Nephron progenitor cell (in vitro differentiated cells): ENCODE measurements at regions not wholly inside any gene's neighbourhood (a gene's known extent, or its start where the extent isn't known, plus 50 kb on each side); places are given as distances from the start of the nearest gene placed in this dataset.
A peak's percentile ranks its signal among the peaks of the same experiment; 100 is the strongest.

Experiments
- DNase-seq: peaks from one replicate; pipeline ENCODE4 v3.0.0; 2021
- H3K27ac Mint-ChIP-seq: 2 replicates; pipeline ENCODE4 v1.8.0; 2021; ENCODE audit warnings: mild to moderate bottlenecking, moderate library complexity, mixed read lengths
- H3K27me3 Mint-ChIP-seq: 2 replicates; pipeline ENCODE4 v1.8.0; 2021; ENCODE audit warnings: mild to moderate bottlenecking, low read depth, mixed read lengths; ENCODE audit not compliant: poor library complexity
- H3K36me3 Mint-ChIP-seq: 2 replicates; pipeline ENCODE4 v1.8.0; 2021; ENCODE audit warnings: low read depth, mixed read lengths
- H3K4me1 Mint-ChIP-seq: 2 replicates; pipeline ENCODE4 v1.8.0; 2021; ENCODE audit warnings: mixed read lengths
- H3K4me3 Mint-ChIP-seq: 2 replicates; pipeline ENCODE4 v1.8.0; 2021; ENCODE audit warnings: mild to moderate bottlenecking, moderate library complexity, mixed read lengths
- H3K9me3 Mint-ChIP-seq: 2 replicates; pipeline ENCODE4 v1.8.0; 2021; ENCODE audit warnings: mild to moderate bottlenecking, moderate library complexity, mixed read lengths
- CTCF ChIP-seq: fragments of 200-600 bp; sonication (generic); IDR thresholded peaks from 2 replicates; pipeline ENCODE4 v1.5.0; 2021; ENCODE audit warnings: antibody characterized with exemption

GRCh38 chr18:51385270-51385669, 187.8 kb upstream of the MEX3C start:
- Mint-ChIP-seq H3K27ac (no peak overlapping the region), H3K9me3 (no peaks in the 10 kb centered on the region), H3K4me3 (no peak overlapping the region), H3K27me3 (peaks cover 2% of the 10 kb centered on the region), H3K4me1 (no peaks in the 10 kb centered on the region), H3K36me3 (no peaks in the 10 kb centered on the region)
- no peak for TF ChIP-seq CTCF
- DNase-seq: no peak

- Mint-ChIP-seq H3K27me3 (peaks cover 3% of the 10 kb centered on the region), H3K4me3 (no peak overlapping the region), H3K36me3 (no peaks in the 10 kb centered on the region), H3K9me3 (peaks cover 7% of the 10 kb centered on the region), H3K27ac (no peak overlapping the region), H3K4me1 (no peaks in the 10 kb centered on the region)
- TF ChIP-seq CTCF: no peak
- DNase-seq: no peak
These were observed 193.2 kb upstream of the MEX3C start for GRCh38 chr18:51390702-51391101.

GRCh38 chr18:51391215-51391614, 193.7 kb upstream of the MEX3C start:
- H3K27ac Mint-ChIP-seq: no peak overlapping the region
- H3K27me3 Mint-ChIP-seq: peaks cover 3% of the 10 kb centered on the region
- DNase-seq: no peak
- H3K9me3 Mint-ChIP-seq: peaks cover 7% of the 10 kb centered on the region
- H3K4me1 Mint-ChIP-seq: no peaks in the 10 kb centered on the region
- H3K4me3 Mint-ChIP-seq: no peak overlapping the region
- TF ChIP-seq CTCF: no peak
- H3K36me3 Mint-ChIP-seq: no peaks in the 10 kb centered on the region

GRCh38 chr18:51391731-51392130, 194.2 kb upstream of the MEX3C start:
- Mint-ChIP-seq H3K36me3 (no peaks in the 10 kb centered on the region), H3K4me1 (no peaks in the 10 kb centered on the region), H3K27me3 (peaks cover 3% of the 10 kb centered on the region), H3K4me3 (no peak overlapping the region), H3K9me3 (peaks cover 7% of the 10 kb centered on the region), H3K27ac (peak overlapping the region; percentile 36)
- no peak for DNase-seq
- no peak for TF ChIP-seq CTCF

- no peak overlapping the region for H3K27ac Mint-ChIP-seq
- peaks cover 7% of the 10 kb centered on the region for H3K27me3 Mint-ChIP-seq
- H3K9me3 Mint-ChIP-seq: peaks cover 4% of the 10 kb centered on the region
- DNase-seq: no peak
- H3K36me3 Mint-ChIP-seq: no peaks in the 10 kb centered on the region
- TF ChIP-seq CTCF: no peak
- no peaks in the 10 kb centered on the region for H3K4me1 Mint-ChIP-seq
- no peak overlapping the region for H3K4me3 Mint-ChIP-seq
These were observed 200.0 kb upstream of the MEX3C start for GRCh38 chr18:51397347-51397962.

- Mint-ChIP-seq H3K36me3 (no peaks in the 10 kb centered on the region), H3K27me3 (peaks cover 8% of the 10 kb centered on the region)
- TF ChIP-seq CTCF: no peak
These were observed 200.6 kb upstream of the MEX3C start for GRCh38 chr18:51398104-51398503.

More at GRCh38 chr18:51398104-51398503, 200.6 kb upstream of the MEX3C start:
- Mint-ChIP-seq H3K4me3 (no peak overlapping the region), H3K27ac (no peak overlapping the region), H3K4me1 (no peaks in the 10 kb centered on the region), H3K9me3 (peaks cover 4% of the 10 kb centered on the region)
- no peak for DNase-seq
